ENCODE measurements at regions not wholly inside any gene's neighbourhood (a gene's known extent, or its start where the extent isn't known, plus 50 kb on each side); places are given as distances from the start of the nearest gene placed in this dataset.

GRCh38 chr1:34532113-34532512, 222.7 kb upstream of the GJB5 start:
- DNase-seq (ENCODE audit: unreplicated experiment) = no peak
- H3K4me3 Mint-ChIP-seq (ENCODE audit: unreplicated experiment) = no peak overlapping the region
- intact Hi-C loops (cut with micrococcal nuclease) = no loop called here
- no TSS peak for BruUV-seq (replicated peaks)
- H3K4me1 Mint-ChIP-seq (ENCODE audit: insufficient read depth, unreplicated experiment) = no peaks in the 10 kb centered on the region
- no peaks in the 10 kb centered on the region for H3K36me3 Mint-ChIP-seq (ENCODE audit: insufficient read depth, unreplicated experiment)
- H3K9me3 Mint-ChIP-seq (ENCODE audit: unreplicated experiment) = peaks cover 13% of the 10 kb centered on the region
- no peak for TF ChIP-seq CTCF (IDR thresholded peaks at IDR 0.05; ENCODE audit: unreplicated experiment)
- CTCF ChIA-PET = no interaction called here
- no peak overlapping the region for H3K27ac Mint-ChIP-seq (ENCODE audit: low read depth, unreplicated experiment)
- no peaks in the 10 kb centered on the region for H3K27me3 Mint-ChIP-seq (ENCODE audit: insufficient read depth, unreplicated experiment)
- POLR2A ChIA-PET = no interaction called here

GRCh38 chr1:34538481-34538880, 216.4 kb upstream of the GJB5 start:
- Mint-ChIP-seq H3K27me3 (ENCODE audit: insufficient read depth, unreplicated experiment) (no peaks in the 10 kb centered on the region), H3K4me1 (ENCODE audit: insufficient read depth, unreplicated experiment) (no peaks in the 10 kb centered on the region), H3K9me3 (ENCODE audit: unreplicated experiment) (peaks cover 13% of the 10 kb centered on the region), H3K4me3 (ENCODE audit: unreplicated experiment) (no peak overlapping the region), H3K27ac (ENCODE audit: low read depth, unreplicated experiment) (no peak overlapping the region), H3K36me3 (ENCODE audit: insufficient read depth, unreplicated experiment) (no peaks in the 10 kb centered on the region)
- intact Hi-C loops (cut with micrococcal nuclease) = no loop called here
- BruUV-seq (replicated peaks) = no TSS peak
- ChIA-PET CTCF (interaction anchor here (0.6 kb wide), 1 partner anchor 34 kb away, joined by 3 read pairs; no protein-coding TSS in a partner anchor), POLR2A (no interaction called here)
- no peak for DNase-seq (ENCODE audit: unreplicated experiment)
- no peak for TF ChIP-seq CTCF (IDR thresholded peaks at IDR 0.05; ENCODE audit: unreplicated experiment)

DNA sequence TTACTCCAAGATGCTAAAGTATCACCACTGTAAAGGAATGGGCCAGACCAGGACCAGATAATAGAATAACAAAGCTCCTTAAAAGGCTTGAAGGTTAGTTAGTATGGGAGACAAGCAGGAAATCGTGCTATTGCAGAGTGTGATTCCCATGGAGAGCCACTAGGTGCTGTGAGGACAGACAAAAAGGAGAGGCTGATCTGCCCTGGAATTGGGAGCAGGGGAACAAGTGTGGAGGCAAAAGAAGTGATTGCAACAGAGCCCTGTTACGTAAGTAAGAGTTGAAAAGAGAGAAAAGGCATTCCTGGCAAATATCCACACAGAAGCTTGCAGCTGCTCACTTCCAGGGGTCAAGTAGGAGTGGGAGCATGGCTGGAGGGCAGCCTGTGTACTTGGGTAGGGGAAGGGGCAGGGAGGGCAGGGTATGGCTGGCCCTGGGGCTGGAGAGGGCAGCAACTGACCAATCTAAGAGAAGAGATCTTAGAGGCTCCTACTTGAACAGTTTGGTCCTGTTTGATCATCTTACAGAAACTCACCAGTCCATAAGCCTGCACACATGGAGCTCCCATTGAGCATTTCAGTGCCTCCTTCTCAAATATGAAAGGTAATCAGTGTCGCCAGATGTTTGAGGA, 207.7 kb upstream of the GJB5 start:
- TF ChIP-seq CTCF (IDR thresholded peaks at IDR 0.05; ENCODE audit: unreplicated experiment) = no peak
- Mint-ChIP-seq H3K4me3 (ENCODE audit: unreplicated experiment) (no peak overlapping the region), H3K9me3 (ENCODE audit: unreplicated experiment) (peaks cover 23% of the 10 kb centered on the region), H3K36me3 (ENCODE audit: insufficient read depth, unreplicated experiment) (no peaks in the 10 kb centered on the region), H3K4me1 (ENCODE audit: insufficient read depth, unreplicated experiment) (no peaks in the 10 kb centered on the region), H3K27me3 (ENCODE audit: insufficient read depth, unreplicated experiment) (no peaks in the 10 kb centered on the region), H3K27ac (ENCODE audit: low read depth, unreplicated experiment) (no peak overlapping the region)
- ChIA-PET CTCF (interaction anchor here (0.6 to 1.2 kb wide), 3 partner anchors 14 to 912 kb away, joined by 3 to 4 read pairs (median 3); no protein-coding TSS in a partner anchor), POLR2A (no interaction called here)
- no TSS peak for BruUV-seq (replicated peaks)
- peak; percentile 80 for DNase-seq (ENCODE audit: unreplicated experiment)
- intact Hi-C loops (cut with micrococcal nuclease) = no loop called here

GRCh38 chr1:34549199-34549598, 205.6 kb upstream of the GJB5 start:
- H3K4me1 Mint-ChIP-seq (ENCODE audit: insufficient read depth, unreplicated experiment) = no peaks in the 10 kb centered on the region
- POLR2A ChIA-PET = no interaction called here
- H3K36me3 Mint-ChIP-seq (ENCODE audit: insufficient read depth, unreplicated experiment) = no peaks in the 10 kb centered on the region
- TF ChIP-seq CTCF (IDR thresholded peaks at IDR 0.05; ENCODE audit: unreplicated experiment) = no peak
- H3K9me3 Mint-ChIP-seq (ENCODE audit: unreplicated experiment) = peaks cover 37% of the 10 kb centered on the region
- no peaks in the 10 kb centered on the region for H3K27me3 Mint-ChIP-seq (ENCODE audit: insufficient read depth, unreplicated experiment)
- H3K4me3 Mint-ChIP-seq (ENCODE audit: unreplicated experiment) = no peak overlapping the region
- BruUV-seq (replicated peaks) = no TSS peak
- CTCF ChIA-PET = interaction anchor here (0.6 to 1.2 kb wide), 2 partner anchors 193 to 450 kb away, joined by 3 to 4 read pairs; no protein-coding TSS in a partner anchor
- H3K27ac Mint-ChIP-seq (ENCODE audit: low read depth, unreplicated experiment) = no peak overlapping the region
- peak; percentile 52 for DNase-seq (ENCODE audit: unreplicated experiment)
- intact Hi-C loops (cut with micrococcal nuclease) = no loop called here

All from MCF 10A (cell line).